ENCODE measurements at regions not wholly inside any gene's neighbourhood (a gene's known extent, or its start where the extent isn't known, plus 50 kb on each side); places are given as distances from the start of the nearest gene placed in this dataset.

DNA sequence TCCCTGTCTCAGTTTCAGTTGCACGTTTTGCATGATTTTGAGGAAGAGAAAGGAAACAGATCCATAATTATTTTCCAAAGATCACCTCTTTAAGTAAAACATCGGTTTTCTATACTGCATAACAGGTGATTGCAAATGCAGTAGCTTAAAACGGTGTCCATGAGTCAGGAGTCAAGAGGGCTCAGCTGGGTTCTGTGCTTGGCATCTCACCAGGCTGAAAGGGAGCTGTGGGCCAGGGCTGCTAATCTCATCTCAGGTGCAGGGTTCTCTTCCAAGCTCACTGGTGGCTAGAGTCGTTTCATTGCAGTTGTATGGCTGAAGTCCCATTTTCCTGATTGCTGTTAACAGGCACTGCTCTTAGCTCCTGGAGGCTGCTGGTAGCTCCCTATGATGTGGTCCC lies 57.0 kb upstream of the PRKCQ start:
- DNase-seq (ENCODE audit: low spot score): no peak

DNA sequence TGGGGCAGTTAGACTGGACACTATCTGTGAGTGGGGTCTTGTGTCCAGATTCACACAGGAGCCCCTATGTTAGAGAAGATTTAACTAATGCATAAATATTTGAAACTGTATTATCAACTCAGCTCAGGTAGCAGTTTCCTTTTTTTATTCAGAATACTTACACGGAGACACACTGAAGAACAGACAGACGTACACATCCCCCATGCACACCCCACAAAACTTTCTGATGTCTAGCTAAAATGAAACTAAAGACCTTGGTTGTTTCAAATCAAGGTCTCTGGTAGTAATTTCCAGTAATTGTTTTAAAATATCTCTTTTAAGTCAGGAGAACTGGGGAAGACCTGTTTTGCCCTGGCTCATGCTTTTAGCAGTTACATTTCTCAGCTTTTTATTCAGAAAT lies 55.7 kb upstream of the PRKCQ start:
- DNase-seq (ENCODE audit: low spot score): no peak

All from CD4-positive, alpha-beta T cell treated with Interleukin-6 at 100 ng/mL for 8 hours (primary cell).